ENCODE measurements at regions not wholly inside any gene's neighbourhood (a gene's known extent, or its start where the extent isn't known, plus 50 kb on each side); places are given as distances from the start of the nearest gene placed in this dataset.
A peak's percentile ranks its signal among the peaks of the same experiment; 100 is the strongest.

GRCh38 chr20:50314678-50315335 is 124.2 kb downstream of the CEBPB start:
- peak; percentile 13 for DNase-seq

- no peak for DNase-seq
Measured at GRCh38 chr20:50315586-50316551, 125.2 kb downstream of the CEBPB start.

GRCh38 chr20:50317116-50317515 is 126.5 kb downstream of the CEBPB start:
- DNase-seq: no peak

- DNase-seq: no peak
Measured at GRCh38 chr20:50317609-50318008, 127.0 kb downstream of the CEBPB start.

- no peak for DNase-seq
Measured at GRCh38 chr20:50318710-50319109, 128.1 kb downstream of the CEBPB start.

GRCh38 chr20:50320005-50320900 is 129.6 kb downstream of the CEBPB start:
- no peak for DNase-seq

- no peak for DNase-seq
Measured at GRCh38 chr20:50320901-50321796, 130.5 kb downstream of the CEBPB start.

GRCh38 chr20:50321797-50322480 is 131.3 kb downstream of the CEBPB start:
- DNase-seq: no peak

- DNase-seq: no peak
Measured at GRCh38 chr20:50322703-50323131, 132.1 kb downstream of the CEBPB start.

GRCh38 chr20:50323209-50323608 is 132.6 kb downstream of the CEBPB start:
- DNase-seq: no peak

GRCh38 chr20:50323777-50324775 is 133.4 kb downstream of the CEBPB start:
- DNase-seq: no peak

- no peak for DNase-seq
Measured at GRCh38 chr20:50325215-50325614, 134.6 kb downstream of the CEBPB start.

GRCh38 chr20:50325651-50326050 is 135.0 kb downstream of the CEBPB start:
- DNase-seq: no peak

- no peak for DNase-seq
Measured at GRCh38 chr20:50327666-50328065, 137.0 kb downstream of the CEBPB start.

- DNase-seq: no peak
Measured at GRCh38 chr20:50328222-50328979, 137.8 kb downstream of the CEBPB start.

- DNase-seq: no peak
Measured at GRCh38 chr20:50328996-50329898, 138.6 kb downstream of the CEBPB start.

GRCh38 chr20:50329981-50330503 is 139.4 kb downstream of the CEBPB start:
- DNase-seq: no peak

Data from NCI-H774 (cell line).